ENCODE measurements at regions not wholly inside any gene's neighbourhood (a gene's known extent, or its start where the extent isn't known, plus 50 kb on each side); places are given as distances from the start of the nearest gene placed in this dataset.

DNA sequence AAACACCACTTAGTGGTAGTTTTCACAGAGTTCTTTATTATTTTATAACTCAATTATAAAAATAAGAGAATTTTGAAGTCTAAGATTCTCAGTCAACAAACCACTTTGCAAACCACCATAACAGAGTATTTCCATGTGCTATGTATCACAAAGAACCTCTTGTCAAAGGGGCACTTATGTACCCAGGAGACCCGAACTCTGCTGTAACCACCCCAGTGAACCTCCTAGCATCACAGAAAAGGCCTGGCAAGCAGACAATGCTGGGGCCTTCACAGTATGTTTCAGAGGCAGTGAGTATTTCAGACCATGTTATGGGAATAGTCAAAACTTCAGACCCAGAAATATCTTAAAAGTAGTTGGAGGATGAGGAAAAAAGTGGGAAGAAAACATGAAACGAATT, 714.1 kb downstream of the EFNB2 start:
- TF ChIP-seq, protein P1, sequence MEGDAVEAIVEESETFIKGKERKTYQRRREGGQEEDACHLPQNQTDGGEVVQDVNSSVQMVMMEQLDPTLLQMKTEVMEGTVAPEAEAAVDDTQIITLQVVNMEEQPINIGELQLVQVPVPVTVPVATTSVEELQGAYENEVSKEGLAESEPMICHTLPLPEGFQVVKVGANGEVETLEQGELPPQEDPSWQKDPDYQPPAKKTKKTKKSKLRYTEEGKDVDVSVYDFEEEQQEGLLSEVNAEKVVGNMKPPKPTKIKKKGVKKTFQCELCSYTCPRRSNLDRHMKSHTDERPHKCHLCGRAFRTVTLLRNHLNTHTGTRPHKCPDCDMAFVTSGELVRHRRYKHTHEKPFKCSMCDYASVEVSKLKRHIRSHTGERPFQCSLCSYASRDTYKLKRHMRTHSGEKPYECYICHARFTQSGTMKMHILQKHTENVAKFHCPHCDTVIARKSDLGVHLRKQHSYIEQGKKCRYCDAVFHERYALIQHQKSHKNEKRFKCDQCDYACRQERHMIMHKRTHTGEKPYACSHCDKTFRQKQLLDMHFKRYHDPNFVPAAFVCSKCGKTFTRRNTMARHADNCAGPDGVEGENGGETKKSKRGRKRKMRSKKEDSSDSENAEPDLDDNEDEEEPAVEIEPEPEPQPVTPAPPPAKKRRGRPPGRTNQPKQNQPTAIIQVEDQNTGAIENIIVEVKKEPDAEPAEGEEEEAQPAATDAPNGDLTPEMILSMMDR (IDR thresholded peaks at IDR 0.05; ENCODE audit: low read length) = no peak
- no peak for TF ChIP-seq EZH2 (IDR thresholded peaks at IDR 0.05; ENCODE audit: borderline replicate concordance, low read length)
